SK-N-MC (cell line): ENCODE measurements at regions not wholly inside any gene's neighbourhood (a gene's known extent, or its start where the extent isn't known, plus 50 kb on each side); places are given as distances from the start of the nearest gene placed in this dataset.

Experiments used
- EZH2 ChIP-seq: fragments of 200-600 bp; sonication (generic); IDR thresholded peaks from one replicate; pipeline ENCODE4 v1.6.1; 2017; ENCODE audit warnings: antibody characterized with exemption
- FOXP2 ChIP-seq: optimal IDR thresholded peaks from 2 replicates; pipeline ENCODE3; 2011; ENCODE audit warnings: mild to moderate bottlenecking, moderate library complexity; ENCODE audit not compliant: insufficient read depth; ENCODE audit errors: extremely low read length, control extremely low read depth
- POLR2AphosphoS5 ChIP-seq: IDR thresholded peaks from 2 replicates; pipeline ENCODE4 v1.6.1; 2012; ENCODE audit warnings: mild to moderate bottlenecking, low read depth, low read length, borderline replicate concordance

DNA sequence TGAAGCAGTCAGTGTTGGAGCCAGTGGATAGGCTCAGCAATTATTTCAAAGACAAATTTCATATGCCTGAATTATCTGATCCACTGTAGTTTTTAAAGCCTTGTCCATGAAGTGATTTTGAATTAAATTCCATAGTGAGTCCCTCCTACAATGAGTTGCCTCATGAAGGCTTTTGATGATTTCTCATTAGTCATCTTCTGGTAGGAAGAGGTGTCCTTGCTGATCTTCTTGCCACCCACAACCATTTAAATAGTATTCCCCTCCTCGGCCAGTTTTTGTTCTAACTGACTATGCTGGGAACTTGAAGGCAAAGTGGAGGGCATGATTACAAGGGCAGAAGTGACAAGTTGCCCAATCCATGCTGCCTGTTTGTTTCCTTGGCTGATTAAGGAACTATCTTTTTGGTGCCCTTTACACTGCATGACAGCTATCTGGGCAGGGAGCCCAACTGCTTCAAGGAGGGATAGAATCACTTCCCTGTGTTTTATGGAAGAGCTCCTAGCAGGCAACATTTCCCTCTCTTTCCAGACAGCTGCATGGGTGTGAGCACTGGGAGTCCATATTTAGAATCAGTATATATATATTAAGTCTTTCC lies 617.5 kb downstream of the ZPLD1 start:
- TF ChIP-seq EZH2 (no peak), POLR2AphosphoS5 (no peak), FOXP2 (peak; percentile 21)
